Erythroblast (primary cell): ENCODE measurements at regions not wholly inside any gene's neighbourhood (a gene's known extent, or its start where the extent isn't known, plus 50 kb on each side); places are given as distances from the start of the nearest gene placed in this dataset.

Experiments used
- GATA1 ChIP-seq: IDR thresholded peaks from 2 replicates; pipeline ENCODE4 v1.6.1; 2011; ENCODE audit warnings: low read depth, mild to moderate bottlenecking, control low read depth, low read length, moderate library complexity
- POLR2A ChIP-seq: IDR thresholded peaks from 2 replicates; pipeline ENCODE4 v1.6.1; 2011; ENCODE audit warnings: mild to moderate bottlenecking, low read length

DNA sequence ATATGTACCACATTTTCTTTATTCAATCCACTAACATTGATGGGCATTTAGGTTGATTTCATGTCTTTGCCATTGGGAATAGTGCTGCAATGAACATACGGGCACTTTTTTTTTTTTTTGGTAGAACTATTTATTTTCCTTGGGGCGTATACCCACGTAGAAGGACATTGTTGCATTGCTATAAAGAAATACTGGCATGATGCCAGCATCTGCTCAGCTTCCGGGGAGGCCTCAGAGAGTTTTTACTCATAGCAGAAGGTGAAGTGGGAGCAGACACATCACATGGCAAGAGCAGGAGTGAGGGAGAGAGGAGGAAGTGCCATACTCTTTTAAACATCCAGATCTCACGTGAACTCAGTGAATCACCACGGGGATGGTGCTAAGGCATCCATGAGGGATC, 197.0 kb downstream of the SQOR start:
- TF ChIP-seq POLR2A (no peak), GATA1 (no peak)
